ENCODE measurements at regions not wholly inside any gene's neighbourhood (a gene's known extent, or its start where the extent isn't known, plus 50 kb on each side); places are given as distances from the start of the nearest gene placed in this dataset.
"Not testable (repeated sequence)": the region's sequence is repeated elsewhere in the genome, so short reads cannot be mapped to it uniquely, and the experiment has no call there.

- Histone ChIP-seq H2AFZ (ENCODE audit: low read length) (no peak overlapping the region), H3K9me3 (ENCODE audit: low read length) (no peaks in the 10 kb centered on the region), H3K4me1 (ENCODE audit: insufficient read depth, low read length, severe bottlenecking) (peaks cover 47% of the 10 kb centered on the region), H3K9ac (ENCODE audit: low read length) (no peak overlapping the region), H3K36me3 (ENCODE audit: insufficient read depth, low read length) (no peaks in the 10 kb centered on the region), H3K79me2 (ENCODE audit: insufficient read depth, low read length) (no peaks in the 10 kb centered on the region), H4K20me1 (ENCODE audit: insufficient read depth, low read length) (no peaks in the 10 kb centered on the region), H3K4me2 (ENCODE audit: low read length) (no peak overlapping the region), H3F3A (ENCODE audit: insufficient read depth, low read length) (no peaks in the 10 kb centered on the region), H3K27me3 (ENCODE audit: insufficient read depth, low read length) (no peaks in the 10 kb centered on the region), H3K4me3 (ENCODE audit: low read depth, low read length, poor library complexity, severe bottlenecking) (no peak overlapping the region), H3K27ac (ENCODE audit: low read depth, low read length, poor library complexity, severe bottlenecking) (no peak overlapping the region), H3K9me2 (ENCODE audit: low read depth, low read length) (no peaks in the 10 kb centered on the region)
- TF ChIP-seq CTCF (IDR thresholded peaks at IDR 0.05; ENCODE audit: low read length), result no peak
- no peak for TF ChIP-seq EZH2 (IDR thresholded peaks at IDR 0.05; ENCODE audit: borderline replicate concordance, low read length)
These were observed 237.6 kb upstream of the MME start for GRCh38 chr3:154842536-154842935.

GRCh38 chr3:154835639-154836038 lies 244.5 kb upstream of the MME start:
- no peak overlapping the region for H2AFZ ChIP-seq (ENCODE audit: low read length)
- TF ChIP-seq CTCF (IDR thresholded peaks at IDR 0.05; ENCODE audit: low read length) (no peak), EZH2 (IDR thresholded peaks at IDR 0.05; ENCODE audit: borderline replicate concordance, low read length) (no peak)

GRCh38 chr3:154834831-154835230 lies 245.3 kb upstream of the MME start:
- not testable (repeated sequence) for H3K27me3 ChIP-seq (ENCODE audit: insufficient read depth, low read length); H3K79me2 ChIP-seq (ENCODE audit: insufficient read depth, low read length); H3K9me2 ChIP-seq (ENCODE audit: low read depth, low read length); H3K4me2 ChIP-seq (ENCODE audit: low read length); H3K4me3 ChIP-seq (ENCODE audit: low read depth, low read length, poor library complexity, severe bottlenecking); H3F3A ChIP-seq (ENCODE audit: insufficient read depth, low read length); H3K36me3 ChIP-seq (ENCODE audit: insufficient read depth, low read length); H4K20me1 ChIP-seq (ENCODE audit: insufficient read depth, low read length); H3K9me3 ChIP-seq (ENCODE audit: low read length); H3K9ac ChIP-seq (ENCODE audit: low read length); H3K27ac ChIP-seq (ENCODE audit: low read depth, low read length, poor library complexity, severe bottlenecking); H2AFZ ChIP-seq (ENCODE audit: low read length)
- H3K4me1 ChIP-seq (ENCODE audit: insufficient read depth, low read length, severe bottlenecking), result peaks cover 30% of the 10 kb centered on the region

More at GRCh38 chr3:154835639-154836038, 244.5 kb upstream of the MME start:
- H3K4me3 ChIP-seq (ENCODE audit: low read depth, low read length, poor library complexity, severe bottlenecking), result no peak overlapping the region
- no peaks in the 10 kb centered on the region for H3K36me3 ChIP-seq (ENCODE audit: insufficient read depth, low read length)
- H3K4me1 ChIP-seq (ENCODE audit: insufficient read depth, low read length, severe bottlenecking), result peaks cover 24% of the 10 kb centered on the region
- no peaks in the 10 kb centered on the region for H4K20me1 ChIP-seq (ENCODE audit: insufficient read depth, low read length)
- no peaks in the 10 kb centered on the region for H3K79me2 ChIP-seq (ENCODE audit: insufficient read depth, low read length)
- no peaks in the 10 kb centered on the region for H3K9me2 ChIP-seq (ENCODE audit: low read depth, low read length)
- no peak overlapping the region for H3K4me2 ChIP-seq (ENCODE audit: low read length)
- H3F3A ChIP-seq (ENCODE audit: insufficient read depth, low read length), result no peaks in the 10 kb centered on the region
- no peaks in the 10 kb centered on the region for H3K9me3 ChIP-seq (ENCODE audit: low read length)
- no peak overlapping the region for H3K27ac ChIP-seq (ENCODE audit: low read depth, low read length, poor library complexity, severe bottlenecking)
- H3K27me3 ChIP-seq (ENCODE audit: insufficient read depth, low read length), result no peaks in the 10 kb centered on the region
- no peak overlapping the region for H3K9ac ChIP-seq (ENCODE audit: low read length)

GRCh38 chr3:154829929-154830328 lies 250.2 kb upstream of the MME start:
- H3K9me3 ChIP-seq (ENCODE audit: low read length), result peaks cover 5% of the 10 kb centered on the region; the same call in 1 of the 2 replicates
- no peak overlapping the region for H3K4me2 ChIP-seq (ENCODE audit: low read length)
- no peaks in the 10 kb centered on the region for H3K79me2 ChIP-seq (ENCODE audit: insufficient read depth, low read length)
- H4K20me1 ChIP-seq (ENCODE audit: insufficient read depth, low read length), result no peaks in the 10 kb centered on the region
- H3K27me3 ChIP-seq (ENCODE audit: insufficient read depth, low read length), result no peaks in the 10 kb centered on the region
- no peaks in the 10 kb centered on the region for H3K9me2 ChIP-seq (ENCODE audit: low read depth, low read length)
- no peaks in the 10 kb centered on the region for H3K36me3 ChIP-seq (ENCODE audit: insufficient read depth, low read length)
- peaks cover 11% of the 10 kb centered on the region for H3K4me1 ChIP-seq (ENCODE audit: insufficient read depth, low read length, severe bottlenecking)
- H3K9ac ChIP-seq (ENCODE audit: low read length), result no peak overlapping the region
- H2AFZ ChIP-seq (ENCODE audit: low read length), result no peak overlapping the region
- no peak overlapping the region for H3K4me3 ChIP-seq (ENCODE audit: low read depth, low read length, poor library complexity, severe bottlenecking)
- H3K27ac ChIP-seq (ENCODE audit: low read depth, low read length, poor library complexity, severe bottlenecking), result no peak overlapping the region
- no peak for TF ChIP-seq CTCF (IDR thresholded peaks at IDR 0.05; ENCODE audit: low read length)
- no peak for TF ChIP-seq EZH2 (IDR thresholded peaks at IDR 0.05; ENCODE audit: borderline replicate concordance, low read length)
- H3F3A ChIP-seq (ENCODE audit: insufficient read depth, low read length), result no peaks in the 10 kb centered on the region

Measured in OCI-LY1 (cell line).